ENCODE measurements at regions not wholly inside any gene's neighbourhood (a gene's known extent, or its start where the extent isn't known, plus 50 kb on each side); places are given as distances from the start of the nearest gene placed in this dataset.

DNA sequence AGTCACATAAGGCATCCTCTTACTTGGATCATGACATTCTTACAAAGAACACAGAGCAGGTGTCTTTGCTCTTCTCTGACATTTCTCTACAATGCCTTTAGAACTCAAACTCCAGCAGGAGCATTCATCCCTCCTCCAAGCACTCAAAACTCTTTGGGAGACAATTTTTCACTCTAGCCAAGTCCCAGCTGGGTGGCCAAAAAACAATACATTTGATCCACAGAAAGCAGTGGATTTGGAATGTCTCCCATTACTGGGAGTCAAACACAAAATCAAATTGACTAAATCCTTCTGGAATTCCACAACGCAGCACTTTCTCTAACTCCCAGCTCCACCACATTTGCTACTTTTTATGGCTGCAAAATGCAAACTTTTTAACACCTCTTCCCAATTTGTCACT lies 108.6 kb upstream of the VGLL2 start:
- TF ChIP-seq CTCF (IDR thresholded peaks at IDR 0.05) (no peak), ZFX (IDR thresholded peaks at IDR 0.05; ENCODE audit: borderline replicate concordance) (no peak)
- no peak overlapping the region for H3K27ac ChIP-seq

GRCh38 chr6:117157448-117157847 lies 107.9 kb upstream of the VGLL2 start:
- no peak for TF ChIP-seq CTCF (IDR thresholded peaks at IDR 0.05)

GRCh38 chr6:117165911-117166499 lies 99.4 kb upstream of the VGLL2 start:
- no peak for TF ChIP-seq ZFX (IDR thresholded peaks at IDR 0.05; ENCODE audit: borderline replicate concordance)
- no peak for TF ChIP-seq CTCF (IDR thresholded peaks at IDR 0.05)
- H3K27ac ChIP-seq: no peak overlapping the region

More at GRCh38 chr6:117157448-117157847, 107.9 kb upstream of the VGLL2 start:
- no peak overlapping the region for H3K27ac ChIP-seq

- no peak for TF ChIP-seq CTCF (IDR thresholded peaks at IDR 0.05)
- no peak for TF ChIP-seq ZFX (IDR thresholded peaks at IDR 0.05; ENCODE audit: borderline replicate concordance)
- H3K27ac ChIP-seq: no peak overlapping the region
These were observed 97.7 kb upstream of the VGLL2 start for GRCh38 chr6:117167520-117168271.

- no peak for TF ChIP-seq ZFX (IDR thresholded peaks at IDR 0.05; ENCODE audit: borderline replicate concordance)
- no peak for TF ChIP-seq CTCF (IDR thresholded peaks at IDR 0.05)
- no peak overlapping the region for H3K27ac ChIP-seq
These were observed 96.9 kb upstream of the VGLL2 start for GRCh38 chr6:117168296-117169063.

DNA sequence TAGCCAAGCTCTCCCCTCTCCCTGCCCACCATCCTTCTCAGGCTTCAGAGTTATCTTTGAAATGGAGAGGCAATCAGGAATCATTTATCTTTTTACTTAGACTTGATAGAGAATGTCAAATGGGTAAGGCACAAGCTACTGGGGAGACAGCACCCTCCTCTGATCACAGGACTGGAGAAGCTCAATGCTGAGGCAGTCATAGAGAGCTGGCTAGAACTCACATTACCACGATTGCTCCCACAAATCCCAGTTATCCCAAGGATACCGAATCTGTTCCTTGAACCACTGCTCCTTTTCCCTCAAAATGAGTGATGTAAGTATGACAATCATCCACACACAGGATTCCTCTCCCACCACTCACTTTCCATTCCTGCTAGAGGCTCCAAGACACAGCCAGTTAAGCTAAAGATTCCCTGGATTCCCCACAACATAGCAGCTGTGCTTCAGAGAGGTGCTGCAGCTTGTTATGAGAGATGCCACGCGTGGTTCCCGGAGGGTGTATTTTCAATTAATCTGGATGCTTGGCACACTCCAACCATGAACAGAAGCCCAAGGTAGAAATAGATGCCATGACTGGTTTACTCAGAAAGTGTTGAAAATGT lies 96.2 kb upstream of the VGLL2 start:
- H3K27ac ChIP-seq: no peak overlapping the region
- TF ChIP-seq CTCF (IDR thresholded peaks at IDR 0.05) (no peak), ZFX (IDR thresholded peaks at IDR 0.05; ENCODE audit: borderline replicate concordance) (no peak)

Data from 22Rv1 (cell line).